ENCODE measurements at regions not wholly inside any gene's neighbourhood (a gene's known extent, or its start where the extent isn't known, plus 50 kb on each side); places are given as distances from the start of the nearest gene placed in this dataset.

DNA sequence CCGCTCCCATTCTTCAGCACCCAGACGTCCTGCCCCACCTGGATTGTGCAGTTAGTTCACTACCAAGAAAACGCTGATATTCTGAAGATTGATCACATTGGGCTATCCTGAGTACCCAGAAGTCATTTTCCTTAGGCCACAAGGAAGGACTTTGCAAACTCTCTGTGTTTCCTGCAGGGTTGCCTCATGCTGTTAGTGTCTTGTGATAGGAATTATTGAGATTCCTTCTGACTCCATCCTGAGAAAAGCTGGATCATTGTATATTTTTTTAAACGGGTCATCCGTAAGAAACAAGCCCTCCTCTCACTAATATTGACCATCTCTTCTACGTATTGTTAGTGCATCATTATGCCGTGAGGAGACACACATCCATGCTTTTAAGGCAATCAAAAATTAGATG, 96.0 kb upstream of the DAPK1 start:
- no peak for TF ChIP-seq POLR2A (IDR thresholded peaks at IDR 0.05; ENCODE audit: control extremely low read depth in 1 of 2, low read depth in 2 of 2, low read length in 2 of 2)
- TF ChIP-seq, protein P1, sequence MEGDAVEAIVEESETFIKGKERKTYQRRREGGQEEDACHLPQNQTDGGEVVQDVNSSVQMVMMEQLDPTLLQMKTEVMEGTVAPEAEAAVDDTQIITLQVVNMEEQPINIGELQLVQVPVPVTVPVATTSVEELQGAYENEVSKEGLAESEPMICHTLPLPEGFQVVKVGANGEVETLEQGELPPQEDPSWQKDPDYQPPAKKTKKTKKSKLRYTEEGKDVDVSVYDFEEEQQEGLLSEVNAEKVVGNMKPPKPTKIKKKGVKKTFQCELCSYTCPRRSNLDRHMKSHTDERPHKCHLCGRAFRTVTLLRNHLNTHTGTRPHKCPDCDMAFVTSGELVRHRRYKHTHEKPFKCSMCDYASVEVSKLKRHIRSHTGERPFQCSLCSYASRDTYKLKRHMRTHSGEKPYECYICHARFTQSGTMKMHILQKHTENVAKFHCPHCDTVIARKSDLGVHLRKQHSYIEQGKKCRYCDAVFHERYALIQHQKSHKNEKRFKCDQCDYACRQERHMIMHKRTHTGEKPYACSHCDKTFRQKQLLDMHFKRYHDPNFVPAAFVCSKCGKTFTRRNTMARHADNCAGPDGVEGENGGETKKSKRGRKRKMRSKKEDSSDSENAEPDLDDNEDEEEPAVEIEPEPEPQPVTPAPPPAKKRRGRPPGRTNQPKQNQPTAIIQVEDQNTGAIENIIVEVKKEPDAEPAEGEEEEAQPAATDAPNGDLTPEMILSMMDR (IDR thresholded peaks at IDR 0.05; ENCODE audit: control extremely low read depth in 1 of 3, insufficient read depth in 1 of 3, low read depth in 1 of 3, low read length in 3 of 3) = no peak
- TF ChIP-seq, protein P2, sequence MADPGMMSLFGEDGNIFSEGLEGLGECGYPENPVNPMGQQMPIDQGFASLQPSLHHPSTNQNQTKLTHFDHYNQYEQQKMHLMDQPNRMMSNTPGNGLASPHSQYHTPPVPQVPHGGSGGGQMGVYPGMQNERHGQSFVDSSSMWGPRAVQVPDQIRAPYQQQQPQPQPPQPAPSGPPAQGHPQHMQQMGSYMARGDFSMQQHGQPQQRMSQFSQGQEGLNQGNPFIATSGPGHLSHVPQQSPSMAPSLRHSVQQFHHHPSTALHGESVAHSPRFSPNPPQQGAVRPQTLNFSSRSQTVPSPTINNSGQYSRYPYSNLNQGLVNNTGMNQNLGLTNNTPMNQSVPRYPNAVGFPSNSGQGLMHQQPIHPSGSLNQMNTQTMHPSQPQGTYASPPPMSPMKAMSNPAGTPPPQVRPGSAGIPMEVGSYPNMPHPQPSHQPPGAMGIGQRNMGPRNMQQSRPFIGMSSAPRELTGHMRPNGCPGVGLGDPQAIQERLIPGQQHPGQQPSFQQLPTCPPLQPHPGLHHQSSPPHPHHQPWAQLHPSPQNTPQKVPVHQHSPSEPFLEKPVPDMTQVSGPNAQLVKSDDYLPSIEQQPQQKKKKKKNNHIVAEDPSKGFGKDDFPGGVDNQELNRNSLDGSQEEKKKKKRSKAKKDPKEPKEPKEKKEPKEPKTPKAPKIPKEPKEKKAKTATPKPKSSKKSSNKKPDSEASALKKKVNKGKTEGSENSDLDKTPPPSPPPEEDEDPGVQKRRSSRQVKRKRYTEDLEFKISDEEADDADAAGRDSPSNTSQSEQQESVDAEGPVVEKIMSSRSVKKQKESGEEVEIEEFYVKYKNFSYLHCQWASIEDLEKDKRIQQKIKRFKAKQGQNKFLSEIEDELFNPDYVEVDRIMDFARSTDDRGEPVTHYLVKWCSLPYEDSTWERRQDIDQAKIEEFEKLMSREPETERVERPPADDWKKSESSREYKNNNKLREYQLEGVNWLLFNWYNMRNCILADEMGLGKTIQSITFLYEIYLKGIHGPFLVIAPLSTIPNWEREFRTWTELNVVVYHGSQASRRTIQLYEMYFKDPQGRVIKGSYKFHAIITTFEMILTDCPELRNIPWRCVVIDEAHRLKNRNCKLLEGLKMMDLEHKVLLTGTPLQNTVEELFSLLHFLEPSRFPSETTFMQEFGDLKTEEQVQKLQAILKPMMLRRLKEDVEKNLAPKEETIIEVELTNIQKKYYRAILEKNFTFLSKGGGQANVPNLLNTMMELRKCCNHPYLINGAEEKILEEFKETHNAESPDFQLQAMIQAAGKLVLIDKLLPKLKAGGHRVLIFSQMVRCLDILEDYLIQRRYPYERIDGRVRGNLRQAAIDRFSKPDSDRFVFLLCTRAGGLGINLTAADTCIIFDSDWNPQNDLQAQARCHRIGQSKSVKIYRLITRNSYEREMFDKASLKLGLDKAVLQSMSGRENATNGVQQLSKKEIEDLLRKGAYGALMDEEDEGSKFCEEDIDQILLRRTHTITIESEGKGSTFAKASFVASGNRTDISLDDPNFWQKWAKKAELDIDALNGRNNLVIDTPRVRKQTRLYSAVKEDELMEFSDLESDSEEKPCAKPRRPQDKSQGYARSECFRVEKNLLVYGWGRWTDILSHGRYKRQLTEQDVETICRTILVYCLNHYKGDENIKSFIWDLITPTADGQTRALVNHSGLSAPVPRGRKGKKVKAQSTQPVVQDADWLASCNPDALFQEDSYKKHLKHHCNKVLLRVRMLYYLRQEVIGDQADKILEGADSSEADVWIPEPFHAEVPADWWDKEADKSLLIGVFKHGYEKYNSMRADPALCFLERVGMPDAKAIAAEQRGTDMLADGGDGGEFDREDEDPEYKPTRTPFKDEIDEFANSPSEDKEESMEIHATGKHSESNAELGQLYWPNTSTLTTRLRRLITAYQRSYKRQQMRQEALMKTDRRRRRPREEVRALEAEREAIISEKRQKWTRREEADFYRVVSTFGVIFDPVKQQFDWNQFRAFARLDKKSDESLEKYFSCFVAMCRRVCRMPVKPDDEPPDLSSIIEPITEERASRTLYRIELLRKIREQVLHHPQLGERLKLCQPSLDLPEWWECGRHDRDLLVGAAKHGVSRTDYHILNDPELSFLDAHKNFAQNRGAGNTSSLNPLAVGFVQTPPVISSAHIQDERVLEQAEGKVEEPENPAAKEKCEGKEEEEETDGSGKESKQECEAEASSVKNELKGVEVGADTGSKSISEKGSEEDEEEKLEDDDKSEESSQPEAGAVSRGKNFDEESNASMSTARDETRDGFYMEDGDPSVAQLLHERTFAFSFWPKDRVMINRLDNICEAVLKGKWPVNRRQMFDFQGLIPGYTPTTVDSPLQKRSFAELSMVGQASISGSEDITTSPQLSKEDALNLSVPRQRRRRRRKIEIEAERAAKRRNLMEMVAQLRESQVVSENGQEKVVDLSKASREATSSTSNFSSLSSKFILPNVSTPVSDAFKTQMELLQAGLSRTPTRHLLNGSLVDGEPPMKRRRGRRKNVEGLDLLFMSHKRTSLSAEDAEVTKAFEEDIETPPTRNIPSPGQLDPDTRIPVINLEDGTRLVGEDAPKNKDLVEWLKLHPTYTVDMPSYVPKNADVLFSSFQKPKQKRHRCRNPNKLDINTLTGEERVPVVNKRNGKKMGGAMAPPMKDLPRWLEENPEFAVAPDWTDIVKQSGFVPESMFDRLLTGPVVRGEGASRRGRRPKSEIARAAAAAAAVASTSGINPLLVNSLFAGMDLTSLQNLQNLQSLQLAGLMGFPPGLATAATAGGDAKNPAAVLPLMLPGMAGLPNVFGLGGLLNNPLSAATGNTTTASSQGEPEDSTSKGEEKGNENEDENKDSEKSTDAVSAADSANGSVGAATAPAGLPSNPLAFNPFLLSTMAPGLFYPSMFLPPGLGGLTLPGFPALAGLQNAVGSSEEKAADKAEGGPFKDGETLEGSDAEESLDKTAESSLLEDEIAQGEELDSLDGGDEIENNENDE (IDR thresholded peaks at IDR 0.05; ENCODE audit: insufficient replicate concordance, low read length) = no peak
- no peak for TF ChIP-seq ZNF274 (IDR thresholded peaks at IDR 0.05; ENCODE audit: borderline replicate concordance, extremely low read depth, low read length)
- no peak for TF ChIP-seq RAD21 (IDR thresholded peaks at IDR 0.05 in 1 of 2, conservative IDR thresholded peaks at IDR 0.05 in 1 of 2; ENCODE audit: low read depth in 2 of 2, low read length in 2 of 2)
- TF ChIP-seq MAFK (IDR thresholded peaks at IDR 0.05; ENCODE audit: low read depth, low read length) = no peak
- TF ChIP-seq EZH2 (IDR thresholded peaks at IDR 0.05; ENCODE audit: low read depth, low read length, severe bottlenecking) = no peak
- TF ChIP-seq RBBP5 (IDR thresholded peaks at IDR 0.05; ENCODE audit: borderline replicate concordance, low read depth, low read length) = no peak
- TF ChIP-seq SP1 (IDR thresholded peaks at IDR 0.05; ENCODE audit: low read depth, low read length) = no peak
- TF ChIP-seq, protein P3, sequence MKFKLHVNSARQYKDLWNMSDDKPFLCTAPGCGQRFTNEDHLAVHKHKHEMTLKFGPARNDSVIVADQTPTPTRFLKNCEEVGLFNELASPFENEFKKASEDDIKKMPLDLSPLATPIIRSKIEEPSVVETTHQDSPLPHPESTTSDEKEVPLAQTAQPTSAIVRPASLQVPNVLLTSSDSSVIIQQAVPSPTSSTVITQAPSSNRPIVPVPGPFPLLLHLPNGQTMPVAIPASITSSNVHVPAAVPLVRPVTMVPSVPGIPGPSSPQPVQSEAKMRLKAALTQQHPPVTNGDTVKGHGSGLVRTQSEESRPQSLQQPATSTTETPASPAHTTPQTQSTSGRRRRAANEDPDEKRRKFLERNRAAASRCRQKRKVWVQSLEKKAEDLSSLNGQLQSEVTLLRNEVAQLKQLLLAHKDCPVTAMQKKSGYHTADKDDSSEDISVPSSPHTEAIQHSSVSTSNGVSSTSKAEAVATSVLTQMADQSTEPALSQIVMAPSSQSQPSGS (IDR thresholded peaks at IDR 0.05; ENCODE audit: low read length) = no peak
- TF ChIP-seq EP300 (IDR thresholded peaks at IDR 0.05; ENCODE audit: borderline replicate concordance in 1 of 2, low read depth in 2 of 2, low read length in 2 of 2) = no peak
- TF ChIP-seq GTF2F1 (IDR thresholded peaks at IDR 0.05; ENCODE audit: borderline replicate concordance, low read depth, low read length) = no peak
